Gastrocnemius medialis (tissue), 4 donors: ENCODE measurements at regions not wholly inside any gene's neighbourhood (a gene's known extent, or its start where the extent isn't known, plus 50 kb on each side); places are given as distances from the start of the nearest gene placed in this dataset.

Experiments
- ATAC-seq, 2 donors: fragments of 150-250 bp; one replicate each; pipeline ENCODE4 v1.9.1; 2016
- DNase-seq, 2 donors: peaks; one replicate each; pipeline ENCODE4 v3.0.0-alpha.2; 2019
- H3K27ac ChIP-seq, 4 donors: fragments of 200-600 bp; sonication (generic); 1 replicate in 1 of 4; 2 replicates in 3 of 4; pipeline ENCODE4 v1.5.1; 2016 to 2018; ENCODE audit warnings: mild to moderate bottlenecking in 2 of 4, moderate library complexity in 1 of 4
- H3K27me3 ChIP-seq, 3 donors: fragments of 200-600 bp; sonication (generic) in 2 of 3; 1 replicate in 1 of 3; 2 replicates in 2 of 3; pipeline versions ENCODE4 v1.5.1 to v1.6.0; 2016 to 2019; ENCODE audit warnings: mild to moderate bottlenecking in 1 of 3, moderate library complexity in 1 of 3
- H3K36me3 ChIP-seq, 2 donors: fragments of 200-600 bp; sonication (generic) in 1 of 2; one replicate each; pipeline ENCODE4 v1.5.1; 2017 to 2018
- H3K4me1 ChIP-seq, 2 donors: fragments of 200-600 bp; sonication (generic) in 1 of 2; one replicate each; pipeline ENCODE4 v1.5.1; 2016 to 2017; ENCODE audit warnings: mild to moderate bottlenecking in 2 of 2
- H3K4me3 ChIP-seq, 4 donors: fragments of 200-600 bp; sonication (generic) in 3 of 4; 1 replicate in 1 of 4; 2 replicates in 3 of 4; pipeline ENCODE4 v1.5.1; 2016 to 2019; ENCODE audit warnings: mild to moderate bottlenecking in 2 of 4
- H3K9me3 ChIP-seq, 3 donors: fragments of 200-600 bp; sonication (generic) in 2 of 3; 1 replicate in 1 of 3; 2 replicates in 2 of 3; pipeline ENCODE4 v1.5.1; 2016 to 2019
- CTCF ChIP-seq, 5 experiments: fragments of 450-650 bp in 3 of 5; fragments of 200-600 bp in 2 of 5; sonication (generic) in 2 of 5; IDR thresholded peaks in 4 of 5; conservative IDR thresholded peaks in 1 of 5; 1 replicate in 4 of 5; 2 replicates in 1 of 5; pipeline ENCODE4 v1.5.1; 2016 to 2019; ENCODE audit warnings: antibody characterized with exemption in 5 of 5, mild to moderate bottlenecking in 3 of 5, moderate library complexity in 3 of 5
- POLR2A ChIP-seq, 2 donors: fragments of 450-650 bp; IDR thresholded peaks; one replicate each; pipeline ENCODE4 v1.6.1; 2017; ENCODE audit warnings: antibody characterized with exemption in 2 of 2, mild to moderate bottlenecking in 2 of 2, moderate library complexity in 2 of 2
- in situ Hi-C, 4 donors: fragments of 200-750 bp; cut with MboI; loops; one replicate each; pipeline versions ENCODE4 v1.15.0 to v1.8.0; 2017; ENCODE audit warnings: low sequenced_read_pairs in 4 of 4
- intact Hi-C: fragments of 100-400 bp; cut with DNase I; formaldehyde crosslinking; loops from one replicate; pipeline ENCODE4 v1.15.1; 2023; ENCODE audit warnings: low total_unique reads

- Histone ChIP-seq H3K36me3 (no peaks in the 10 kb centered on the region), H3K4me3 (no peak overlapping the region), H3K27ac (no peak overlapping the region), H3K27me3 (no peaks in the 10 kb centered on the region), H3K9me3 (no peaks in the 10 kb centered on the region), H3K4me1 (no peaks in the 10 kb centered on the region)
- no peak for ATAC-seq
- TF ChIP-seq POLR2A (IDR thresholded peaks at IDR 0.05) (no peak), CTCF (IDR thresholded peaks at IDR 0.05 in 4 of 5, conservative IDR thresholded peaks at IDR 0.05 in 1 of 5) (no peak)
- in situ Hi-C loops (no loop called here), intact Hi-C loops (no loop called here)
- DNase-seq: no peak
These were observed 659.2 kb downstream of the HDGFL1 start for GRCh38 chr6:23228439-23229024.

- DNase-seq (no peak), ATAC-seq (no peak)
- TF ChIP-seq CTCF (IDR thresholded peaks at IDR 0.05 in 4 of 5, conservative IDR thresholded peaks at IDR 0.05 in 1 of 5): no peak
- no peak for TF ChIP-seq POLR2A (IDR thresholded peaks at IDR 0.05)
- Histone ChIP-seq H3K4me1 (no peaks in the 10 kb centered on the region), H3K9me3 (no peaks in the 10 kb centered on the region), H3K4me3 (no peak overlapping the region), H3K27ac (no peak overlapping the region), H3K36me3 (no peaks in the 10 kb centered on the region), H3K27me3 (no peaks in the 10 kb centered on the region)
- intact Hi-C loops: no loop called here
- in situ Hi-C loops: no loop called here
These were observed 674.5 kb downstream of the HDGFL1 start for GRCh38 chr6:23243854-23244253.

- no peak overlapping the region for H3K27ac ChIP-seq
- in situ Hi-C loops (no loop called here), intact Hi-C loops (no loop called here)
- TF ChIP-seq POLR2A (IDR thresholded peaks at IDR 0.05): no peak
- TF ChIP-seq CTCF (IDR thresholded peaks at IDR 0.05 in 4 of 5, conservative IDR thresholded peaks at IDR 0.05 in 1 of 5): no peak
- H3K36me3 ChIP-seq: no peaks in the 10 kb centered on the region
- no peak overlapping the region for H3K4me3 ChIP-seq
- ATAC-seq: no peak
- no peaks in the 10 kb centered on the region for H3K27me3 ChIP-seq
- no peaks in the 10 kb centered on the region for H3K4me1 ChIP-seq
- no peak for DNase-seq
- no peaks in the 10 kb centered on the region for H3K9me3 ChIP-seq
These were observed 674.9 kb downstream of the HDGFL1 start for GRCh38 chr6:23244300-23244699.

GRCh38 chr6:23245572-23245971, 676.2 kb downstream of the HDGFL1 start:
- TF ChIP-seq POLR2A (IDR thresholded peaks at IDR 0.05) (no peak), CTCF (IDR thresholded peaks at IDR 0.05 in 4 of 5, conservative IDR thresholded peaks at IDR 0.05 in 1 of 5) (no peak)
- ATAC-seq (no peak), DNase-seq (no peak)
- Histone ChIP-seq H3K36me3 (no peaks in the 10 kb centered on the region), H3K27me3 (no peaks in the 10 kb centered on the region), H3K9me3 (no peaks in the 10 kb centered on the region), H3K27ac (no peak overlapping the region), H3K4me3 (no peak overlapping the region), H3K4me1 (no peaks in the 10 kb centered on the region)
- in situ Hi-C loops: no loop called here
- intact Hi-C loops: no loop called here

- no peaks in the 10 kb centered on the region for H3K4me1 ChIP-seq
- no peaks in the 10 kb centered on the region for H3K36me3 ChIP-seq
- DNase-seq (no peak), ATAC-seq (no peak)
- H3K9me3 ChIP-seq: no peaks in the 10 kb centered on the region
- no peaks in the 10 kb centered on the region for H3K27me3 ChIP-seq
- no peak overlapping the region for H3K27ac ChIP-seq
- H3K4me3 ChIP-seq: no peak overlapping the region
- intact Hi-C loops (no loop called here), in situ Hi-C loops (no loop called here)
- TF ChIP-seq CTCF (IDR thresholded peaks at IDR 0.05 in 4 of 5, conservative IDR thresholded peaks at IDR 0.05 in 1 of 5) (no peak), POLR2A (IDR thresholded peaks at IDR 0.05) (no peak)
These were observed 677.5 kb downstream of the HDGFL1 start for GRCh38 chr6:23246896-23247295.
